IPS DF 4.7 (cell line): ENCODE measurements at regions not wholly inside any gene's neighbourhood (a gene's known extent, or its start where the extent isn't known, plus 50 kb on each side); places are given as distances from the start of the nearest gene placed in this dataset.

Experiments used
- DNase-seq: peaks from one replicate; pipeline ENCODE4 v3.0.0-alpha.2; 2013; ENCODE audit warnings: low spot score; ENCODE audit errors: extremely low read depth

DNA sequence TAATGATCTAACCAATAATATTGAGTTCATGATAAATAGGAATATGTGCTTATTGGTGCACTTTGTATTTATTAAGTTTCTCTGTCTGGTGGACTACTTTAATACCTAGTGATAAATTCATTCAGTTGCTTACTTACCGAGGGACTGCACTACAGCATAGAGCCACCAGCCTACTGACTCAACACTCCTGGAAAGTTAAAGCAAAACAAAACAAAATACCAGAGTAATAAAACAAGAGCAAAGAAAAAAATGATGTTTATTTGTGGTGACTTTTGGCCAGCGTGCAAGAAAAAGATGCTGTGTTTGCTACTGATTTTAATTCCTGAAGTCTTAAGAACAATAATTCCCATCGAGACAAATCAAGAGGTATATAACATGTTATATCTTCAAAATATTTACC lies 586.3 kb downstream of the PLA2G4A start:
- DNase-seq: no peak

- no peak for DNase-seq
These were observed 588.8 kb downstream of the PLA2G4A start for GRCh38 chr1:187417520-187417919.

GRCh38 chr1:187433598-187433997 lies 604.8 kb downstream of the PLA2G4A start:
- DNase-seq: no peak

- DNase-seq: no peak
These were observed 613.9 kb downstream of the PLA2G4A start for GRCh38 chr1:187442603-187443002.

DNA sequence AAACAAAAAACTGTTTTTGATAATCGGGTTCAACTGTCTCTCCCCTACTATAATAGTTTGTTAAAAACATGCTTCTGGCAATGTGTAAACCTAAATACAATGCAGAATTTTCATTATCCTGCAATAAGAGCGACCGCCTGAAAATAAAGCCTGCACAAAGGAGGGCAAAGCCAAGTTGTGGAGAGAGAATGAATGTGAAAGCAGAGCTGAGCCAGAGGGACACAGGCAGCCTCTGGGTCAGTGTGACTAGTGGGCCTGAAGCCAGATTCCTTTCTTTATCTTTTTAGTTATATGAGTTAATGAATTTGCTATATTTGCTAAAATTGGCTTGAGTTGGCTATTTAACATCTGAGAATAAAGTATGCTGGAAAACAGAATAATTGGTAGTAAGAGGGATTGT lies 615.2 kb downstream of the PLA2G4A start:
- DNase-seq: no peak

DNA sequence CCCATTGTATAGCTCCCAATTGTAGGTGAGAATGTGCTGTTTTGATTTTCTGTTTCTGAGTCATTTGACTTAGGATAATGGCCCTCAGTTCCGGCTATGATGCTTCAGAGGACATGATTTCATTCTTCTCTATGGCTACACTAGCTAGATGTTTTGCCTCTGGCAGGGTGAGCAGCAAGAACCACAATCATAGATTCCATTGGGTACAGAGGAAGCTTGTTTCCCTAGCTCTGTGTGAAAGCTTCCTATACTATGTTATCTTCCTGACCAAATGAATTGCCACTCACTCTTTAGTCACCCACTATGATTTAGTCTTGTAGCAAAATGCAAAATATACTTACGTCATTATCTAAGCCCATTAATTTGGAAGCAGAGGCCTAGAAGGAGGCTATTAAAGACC lies 616.3 kb downstream of the PLA2G4A start:
- no peak for DNase-seq

DNA sequence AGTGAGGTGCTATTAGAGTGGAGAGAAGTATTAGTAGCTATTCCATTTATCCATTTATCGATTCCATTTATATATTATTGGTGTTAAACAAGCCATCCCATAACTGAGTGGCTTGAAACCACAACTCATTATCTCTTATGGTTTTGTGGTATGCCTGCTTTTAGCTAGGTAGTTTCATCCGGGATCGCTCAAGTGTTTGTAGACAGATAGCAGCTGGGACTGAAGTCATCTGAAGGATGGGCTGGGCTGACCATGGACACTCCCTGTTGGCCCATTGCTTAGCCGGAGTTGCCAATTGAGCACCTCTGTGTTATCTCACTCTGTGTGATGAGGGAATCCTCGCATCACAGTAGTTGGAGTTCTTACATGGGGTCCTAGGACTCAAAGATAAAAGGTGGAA lies 622.5 kb downstream of the PLA2G4A start:
- no peak for DNase-seq

- no peak for DNase-seq
These were observed 625.3 kb downstream of the PLA2G4A start for GRCh38 chr1:187454010-187454409.

- no peak for DNase-seq
These were observed 627.7 kb downstream of the PLA2G4A start for GRCh38 chr1:187456446-187456845.

DNA sequence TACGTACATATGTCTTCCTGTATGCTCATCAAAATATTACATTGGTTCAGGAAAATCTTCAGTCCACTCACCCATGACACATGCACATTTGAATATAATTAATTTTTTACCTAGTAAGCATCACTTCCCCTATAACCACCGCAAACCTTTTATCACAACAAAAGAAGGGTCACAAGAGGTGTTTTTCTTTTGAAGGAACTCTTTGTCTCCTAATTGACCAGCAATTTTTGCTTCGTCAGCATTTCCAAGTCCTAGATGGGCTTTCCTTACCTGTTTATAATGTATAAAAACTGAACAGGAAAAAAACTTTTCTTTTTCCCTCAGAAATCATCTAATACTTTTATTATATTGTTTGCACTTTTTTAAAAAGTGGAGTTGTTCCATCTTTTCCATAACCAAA lies 631.3 kb downstream of the PLA2G4A start:
- DNase-seq: no peak

DNA sequence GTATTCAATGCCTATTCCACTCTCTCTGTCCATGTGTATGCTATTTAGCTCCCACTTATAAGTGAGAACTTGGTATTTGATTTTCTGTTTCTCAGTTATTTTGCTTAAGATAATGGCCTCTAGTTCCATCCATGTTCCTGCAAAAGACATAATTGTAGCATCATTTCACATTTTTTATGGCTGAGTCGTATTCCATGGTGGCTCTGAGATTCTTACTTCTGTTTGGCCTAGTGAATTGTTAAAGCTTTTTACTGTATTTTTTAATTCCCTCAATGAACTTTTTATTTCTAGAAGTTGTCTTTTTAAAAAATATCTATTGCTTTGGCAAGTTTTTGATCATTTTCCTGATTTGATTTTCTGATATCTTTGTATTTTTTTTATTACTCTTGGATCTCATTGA lies 635.6 kb downstream of the PLA2G4A start:
- no peak for DNase-seq

GRCh38 chr1:187465441-187465840 lies 636.7 kb downstream of the PLA2G4A start:
- DNase-seq: no peak

DNA sequence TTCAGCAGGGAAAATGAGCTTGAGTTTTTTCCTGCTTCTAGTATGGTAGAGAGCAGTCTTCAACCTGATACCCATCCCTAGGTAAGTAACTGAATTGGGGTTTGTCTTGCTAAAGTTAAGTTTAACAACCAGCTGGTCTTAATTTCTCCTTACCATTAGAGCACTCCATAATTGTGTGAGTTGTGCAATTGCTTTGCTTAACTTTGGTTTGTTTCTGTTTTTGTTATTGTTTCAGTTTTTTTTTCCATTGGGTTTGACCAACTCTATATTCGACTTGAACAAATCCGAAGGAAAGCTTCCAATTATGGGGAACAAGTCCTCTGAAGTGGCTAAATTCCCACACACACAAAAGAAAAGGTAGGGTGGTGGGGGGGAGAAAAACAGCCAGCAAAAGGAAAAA lies 641.1 kb downstream of the PLA2G4A start:
- no peak for DNase-seq

- no peak for DNase-seq
These were observed 642.8 kb downstream of the PLA2G4A start for GRCh38 chr1:187471555-187471954.

DNA sequence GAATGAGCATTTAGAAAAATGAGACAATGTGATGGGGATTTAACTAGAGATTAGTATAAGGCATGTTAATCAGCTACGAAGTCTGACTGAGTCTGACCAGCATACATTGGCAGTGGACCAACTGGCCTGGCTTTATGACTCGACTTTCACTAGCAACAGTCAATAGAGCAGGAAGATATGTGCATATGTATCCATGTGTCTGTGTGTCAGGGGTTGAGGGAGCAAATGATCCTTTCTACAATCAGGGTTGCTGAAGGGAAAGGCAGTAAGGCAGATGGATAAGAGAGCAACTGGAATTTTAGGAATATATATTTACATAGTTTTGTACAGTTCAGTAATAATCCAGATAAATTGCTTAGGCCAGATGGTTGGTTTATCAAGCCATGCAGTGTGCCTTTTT lies 645.6 kb downstream of the PLA2G4A start:
- DNase-seq: no peak

GRCh38 chr1:187476671-187477070 lies 647.9 kb downstream of the PLA2G4A start:
- no peak for DNase-seq

- no peak for DNase-seq
These were observed 648.4 kb downstream of the PLA2G4A start for GRCh38 chr1:187477103-187477502.

- DNase-seq: no peak
These were observed 648.8 kb downstream of the PLA2G4A start for GRCh38 chr1:187477535-187477934.

DNA sequence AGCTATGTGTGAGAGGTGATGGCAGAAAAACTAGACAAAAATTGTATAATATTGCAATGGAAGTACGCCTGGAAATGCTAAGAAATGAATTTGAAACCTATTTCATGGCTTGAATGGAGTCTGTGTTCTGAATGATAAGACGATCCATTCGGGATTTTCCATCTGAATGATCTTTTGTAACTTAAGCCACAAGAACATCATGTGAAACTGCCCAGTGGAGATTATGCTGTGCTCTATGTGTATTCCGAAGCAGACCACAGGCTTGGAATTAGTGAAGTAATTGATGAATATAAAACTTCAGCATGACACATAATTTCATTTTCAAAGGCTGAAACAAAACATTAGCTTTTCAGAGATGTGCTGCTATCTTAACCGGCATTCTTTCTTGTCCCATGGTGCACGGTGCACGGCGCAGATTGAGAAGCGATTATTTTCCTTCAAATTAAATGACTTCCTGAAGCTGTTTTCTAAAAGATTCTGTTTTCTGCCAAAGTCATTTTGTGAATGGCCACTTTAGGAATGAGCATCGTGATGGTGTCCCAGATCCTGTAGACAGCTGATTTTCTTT lies 652.9 kb downstream of the PLA2G4A start:
- no peak for DNase-seq

GRCh38 chr1:187490266-187490665 lies 661.5 kb downstream of the PLA2G4A start:
- no peak for DNase-seq

DNA sequence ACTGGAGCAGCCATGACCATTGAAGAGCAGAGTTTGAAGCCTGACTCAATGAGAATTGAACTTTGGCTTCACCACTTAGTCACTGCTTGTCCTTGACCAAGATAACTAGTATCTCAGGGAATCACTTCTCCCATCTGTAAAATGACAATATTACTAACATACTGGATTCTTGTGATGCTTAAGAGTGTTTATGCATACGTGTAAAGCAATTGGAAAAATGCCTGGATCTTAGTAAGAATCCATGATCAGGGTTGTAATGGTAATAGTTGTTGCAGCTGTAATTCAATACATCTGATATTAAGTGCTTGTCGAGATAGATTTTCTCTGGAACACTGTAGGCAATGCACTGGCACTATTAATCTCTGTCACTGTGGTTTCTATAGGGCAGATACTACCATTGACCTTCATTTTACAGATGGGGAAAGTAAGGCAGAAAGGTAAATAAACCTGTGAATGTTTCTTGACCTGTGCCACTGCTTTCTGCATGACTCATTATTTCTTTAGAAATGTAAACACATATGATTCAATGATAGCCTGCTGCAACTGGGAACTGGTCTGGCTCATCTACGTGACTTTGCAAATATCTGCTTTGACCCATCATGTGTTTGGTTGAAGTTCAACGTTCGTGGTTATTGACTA lies 662.5 kb downstream of the PLA2G4A start:
- no peak for DNase-seq

GRCh38 chr1:187498028-187498427 lies 669.3 kb downstream of the PLA2G4A start:
- no peak for DNase-seq

DNA sequence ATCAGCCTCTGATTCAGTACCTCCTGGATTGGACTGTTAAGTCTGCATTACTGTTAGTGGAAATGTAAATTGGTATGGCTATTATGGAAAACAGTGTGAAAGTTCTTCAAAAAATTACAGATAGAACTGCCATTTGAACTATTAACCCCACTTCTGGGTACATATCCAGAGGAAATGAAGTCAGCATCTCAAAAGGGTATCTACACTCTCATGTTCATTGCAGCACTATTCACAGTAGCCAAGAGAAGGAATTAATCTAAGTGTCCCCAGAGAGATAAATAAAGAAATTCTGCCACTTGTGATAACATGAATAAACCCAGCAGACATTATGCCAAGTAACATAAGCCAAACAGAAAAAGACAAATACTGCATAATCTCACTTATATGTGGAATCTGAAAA lies 676.0 kb downstream of the PLA2G4A start:
- no peak for DNase-seq

- no peak for DNase-seq
These were observed 680.3 kb downstream of the PLA2G4A start for GRCh38 chr1:187509091-187509490.
